ENCODE measurements at regions not wholly inside any gene's neighbourhood (a gene's known extent, or its start where the extent isn't known, plus 50 kb on each side); places are given as distances from the start of the nearest gene placed in this dataset.

- TF ChIP-seq, protein P1, sequence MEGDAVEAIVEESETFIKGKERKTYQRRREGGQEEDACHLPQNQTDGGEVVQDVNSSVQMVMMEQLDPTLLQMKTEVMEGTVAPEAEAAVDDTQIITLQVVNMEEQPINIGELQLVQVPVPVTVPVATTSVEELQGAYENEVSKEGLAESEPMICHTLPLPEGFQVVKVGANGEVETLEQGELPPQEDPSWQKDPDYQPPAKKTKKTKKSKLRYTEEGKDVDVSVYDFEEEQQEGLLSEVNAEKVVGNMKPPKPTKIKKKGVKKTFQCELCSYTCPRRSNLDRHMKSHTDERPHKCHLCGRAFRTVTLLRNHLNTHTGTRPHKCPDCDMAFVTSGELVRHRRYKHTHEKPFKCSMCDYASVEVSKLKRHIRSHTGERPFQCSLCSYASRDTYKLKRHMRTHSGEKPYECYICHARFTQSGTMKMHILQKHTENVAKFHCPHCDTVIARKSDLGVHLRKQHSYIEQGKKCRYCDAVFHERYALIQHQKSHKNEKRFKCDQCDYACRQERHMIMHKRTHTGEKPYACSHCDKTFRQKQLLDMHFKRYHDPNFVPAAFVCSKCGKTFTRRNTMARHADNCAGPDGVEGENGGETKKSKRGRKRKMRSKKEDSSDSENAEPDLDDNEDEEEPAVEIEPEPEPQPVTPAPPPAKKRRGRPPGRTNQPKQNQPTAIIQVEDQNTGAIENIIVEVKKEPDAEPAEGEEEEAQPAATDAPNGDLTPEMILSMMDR (conservative IDR thresholded peaks at IDR 0.05 in 1 of 2, IDR thresholded peaks at IDR 0.05 in 1 of 2; ENCODE audit: low read depth in 1 of 2, low read length in 2 of 2) = no peak
- TF ChIP-seq EZH2 (IDR thresholded peaks at IDR 0.05; ENCODE audit: low read length, missing control alignments) = no peak
These were observed 902.7 kb upstream of the ZEB2 start for GRCh38 chr2:145422576-145422975.

Data from fibroblast of lung (primary cell).